Endodermal cell (in vitro differentiated cells): ENCODE measurements at regions not wholly inside any gene's neighbourhood (a gene's known extent, or its start where the extent isn't known, plus 50 kb on each side); places are given as distances from the start of the nearest gene placed in this dataset.
A peak's percentile ranks its signal among the peaks of the same experiment; 100 is the strongest.
"Not testable (repeated sequence)": the region's sequence is repeated elsewhere in the genome, so short reads cannot be mapped to it uniquely, and the experiment has no call there.

Experiments
- DNase-seq: peaks from one replicate; pipeline ENCODE4 v3.0.0-alpha.2; 2017
- H3K27ac ChIP-seq: 2 replicates; pipeline ENCODE4 v1.5.1; 2013; ENCODE audit warnings: mild to moderate bottlenecking, low read depth, low read length, moderate library complexity
- H3K27me3 ChIP-seq: 2 replicates; pipeline ENCODE4 v1.6.1; 2013; ENCODE audit warnings: mild to moderate bottlenecking, low read length, moderate library complexity; ENCODE audit not compliant: insufficient read depth, control insufficient read depth, poor library complexity, severe bottlenecking
- H3K36me3 ChIP-seq: 2 replicates; pipeline ENCODE4 v1.7.0; 2013; ENCODE audit warnings: mild to moderate bottlenecking, low read length, moderate library complexity; ENCODE audit not compliant: control insufficient read depth, insufficient read depth
- H3K4me1 ChIP-seq: one replicate; pipeline ENCODE4 v1.7.0; 2013; ENCODE audit warnings: low read length; ENCODE audit not compliant: control insufficient read depth, insufficient read depth
- H3K4me3 ChIP-seq: 2 replicates; pipeline ENCODE4 v1.5.1; 2013; ENCODE audit warnings: mild to moderate bottlenecking, low read length, moderate library complexity
- H3K9ac ChIP-seq: 2 replicates; pipeline ENCODE4 v1.6.1; 2013; ENCODE audit warnings: mild to moderate bottlenecking, low read length, moderate library complexity; ENCODE audit not compliant: poor library complexity, severe bottlenecking; ENCODE audit errors: extremely low read depth
- H3K9me3 ChIP-seq: 2 replicates; pipeline ENCODE4 v1.6.1; 2013; ENCODE audit warnings: mild to moderate bottlenecking, low read length, moderate library complexity; ENCODE audit not compliant: control insufficient read depth
- H3K27ac Mint-ChIP-seq: 2 replicates; pipeline ENCODE4 v1.8.0; 2020; ENCODE audit warnings: mixed read lengths
- H3K27me3 Mint-ChIP-seq: 2 replicates; pipeline ENCODE4 v1.8.0; 2021; ENCODE audit warnings: mild to moderate bottlenecking, mixed read lengths; ENCODE audit not compliant: insufficient read depth
- H3K36me3 Mint-ChIP-seq: 2 replicates; pipeline ENCODE4 v1.8.0; 2020; ENCODE audit warnings: low read depth, mixed read lengths
- H3K4me1 Mint-ChIP-seq: 2 replicates; pipeline ENCODE4 v1.8.0; 2020; ENCODE audit warnings: mixed read lengths
- H3K4me3 Mint-ChIP-seq: 2 replicates; pipeline ENCODE4 v1.8.0; 2020; ENCODE audit warnings: mild to moderate bottlenecking, moderate library complexity, mixed read lengths
- H3K9me3 Mint-ChIP-seq: 2 replicates; pipeline ENCODE4 v1.8.0; 2020; ENCODE audit warnings: mild to moderate bottlenecking, mixed read lengths
- CTCF ChIP-seq: fragments of 200-600 bp; sonication (generic); conservative IDR thresholded peaks from 2 replicates; pipeline ENCODE4 v1.5.0; 2021; ENCODE audit warnings: antibody characterized with exemption, mild to moderate bottlenecking
- WGBS, 2 experiments: methylation state at CpG; one replicate each; pipeline versions ENCODE4 v1.1.5 to v1.1.7; 2013; ENCODE audit warnings: missing lambda C conversion rate in 2 of 2, mixed read lengths in 1 of 2; ENCODE audit not compliant: insufficient coverage in 1 of 2, insufficient read length in 1 of 2; 5-methylcytosine and 5-hydroxymethylcytosine counted together

- no peak overlapping the region for H3K27ac ChIP-seq
- peaks cover 9% of the 10 kb centered on the region for H3K36me3 Mint-ChIP-seq
- peaks cover 9% of the 10 kb centered on the region for H3K9me3 ChIP-seq
- no peak for DNase-seq
- H3K27me3 Mint-ChIP-seq: no peaks in the 10 kb centered on the region
- peaks cover 8% of the 10 kb centered on the region for H3K4me1 Mint-ChIP-seq
- H3K9me3 Mint-ChIP-seq: peaks cover 14% of the 10 kb centered on the region
- no peaks in the 10 kb centered on the region for H3K36me3 ChIP-seq
- no peaks in the 10 kb centered on the region for H3K27me3 ChIP-seq
- 81 to 92% methylated on average over 3 to 4 of the region's 4 CpGs for WGBS, 2 experiments
- H3K4me1 ChIP-seq: peaks cover 6% of the 10 kb centered on the region
- H3K27ac Mint-ChIP-seq: peak overlapping the region; percentile 23
- H3K4me3 ChIP-seq: no peak overlapping the region
- H3K9ac ChIP-seq: no peak overlapping the region
- no peak overlapping the region for H3K4me3 Mint-ChIP-seq
- TF ChIP-seq CTCF: no peak
These were observed 351.8 kb downstream of the SHANK2 start for GRCh38 chr11:70900540-70900939.

GRCh38 chr11:70901951-70902521 lies 350.3 kb downstream of the SHANK2 start:
- 93 to 96% methylated on average over 10 to 15 of the region's 15 CpGs for WGBS, 2 experiments
- no peak overlapping the region for H3K27ac ChIP-seq
- H3K9me3 ChIP-seq: peaks cover 9% of the 10 kb centered on the region
- peaks cover 6% of the 10 kb centered on the region for H3K4me1 ChIP-seq
- no peak overlapping the region for H3K4me3 ChIP-seq
- no peak overlapping the region for H3K9ac ChIP-seq
- Mint-ChIP-seq H3K27ac (no peak overlapping the region), H3K4me1 (peaks cover 8% of the 10 kb centered on the region), H3K27me3 (no peaks in the 10 kb centered on the region), H3K36me3 (peaks cover 7% of the 10 kb centered on the region), H3K9me3 (peaks cover 11% of the 10 kb centered on the region), H3K4me3 (no peak overlapping the region)
- TF ChIP-seq CTCF: no peak
- DNase-seq: no peak
- H3K36me3 ChIP-seq: no peaks in the 10 kb centered on the region
- H3K27me3 ChIP-seq: no peaks in the 10 kb centered on the region

- DNase-seq, H3K9me3 ChIP-seq, H3K4me1 ChIP-seq, H3K36me3 ChIP-seq, H3K4me3 Mint-ChIP-seq, H3K9ac ChIP-seq, H3K27me3 Mint-ChIP-seq, H3K4me1 Mint-ChIP-seq, H3K27me3 ChIP-seq, H3K27ac Mint-ChIP-seq, H3K4me3 ChIP-seq, H3K9me3 Mint-ChIP-seq, H3K27ac ChIP-seq, H3K36me3 Mint-ChIP-seq: not testable (repeated sequence)
- 90 to 93% methylated on average over 6 to 8 of the region's 8 CpGs for WGBS, 2 experiments
These were observed 349.1 kb downstream of the SHANK2 start for GRCh38 chr11:70903229-70903628.

GRCh38 chr11:70906101-70906500 lies 346.3 kb downstream of the SHANK2 start:
- H3K4me1 Mint-ChIP-seq: no peaks in the 10 kb centered on the region

More at GRCh38 chr11:70906101-70906500, 346.3 kb downstream of the SHANK2 start:
- H3K27ac Mint-ChIP-seq: no peak overlapping the region
- Histone ChIP-seq H3K27me3 (no peaks in the 10 kb centered on the region), H3K9me3 (no peaks in the 10 kb centered on the region), H3K36me3 (no peaks in the 10 kb centered on the region), H3K9ac (no peak overlapping the region), H3K4me1 (no peaks in the 10 kb centered on the region), H3K27ac (no peak overlapping the region), H3K4me3 (no peak overlapping the region)
- H3K4me3 Mint-ChIP-seq: no peak overlapping the region
- no peak for TF ChIP-seq CTCF
- no peaks in the 10 kb centered on the region for H3K9me3 Mint-ChIP-seq
- no peaks in the 10 kb centered on the region for H3K27me3 Mint-ChIP-seq
- DNase-seq: no peak
- 94% methylated on average over 7 to 12 of the region's 12 CpGs for WGBS, 2 experiments
- H3K36me3 Mint-ChIP-seq: peaks cover 5% of the 10 kb centered on the region
